GM12878 (cell line): ENCODE measurements at regions not wholly inside any gene's neighbourhood (a gene's known extent, or its start where the extent isn't known, plus 50 kb on each side); places are given as distances from the start of the nearest gene placed in this dataset.

ENCODE experiments used
- ATAC-seq: fragments of 200-7000 bp; cut with Tn5 transposase; 3 replicates; pipeline ENCODE4 v1.9.1; 2020; ENCODE audit warnings: mild to moderate bottlenecking, moderate library complexity
- BruUV-seq: library from RNA; stranded (reverse); fragments of 400-500 nt; replicated peaks from 2 replicates; lab custom pipeline; 2021; lab: Mats Ljungman, UMichigan
- CTCF ChIA-PET: fragments of 300-600 bp; sonication (Branson Sonifier 250); formaldehyde crosslinking; extraction: SDS; loops from one replicate; lab custom pipeline; 2021; ENCODE audit warnings: inconsistent platforms; lab: Yijun Ruan, JAX
- POLR2A ChIA-PET: fragments of 350-600 bp; formaldehyde crosslinking; extraction: SDS; loops from one replicate; lab custom pipeline; 2021; ENCODE audit warnings: inconsistent platforms; lab: Charles Lee
- RAD21 ChIA-PET: fragments of 300-600 bp; sonication (Branson Sonifier 250); formaldehyde crosslinking; loops from one replicate; lab custom pipeline; 2023; ENCODE audit warnings: antibody characterized with exemption; ENCODE audit not compliant: unreplicated experiment; lab: Charles Lee
- SMC1A ChIA-PET: fragments of 300-600 bp; sonication (Branson Sonifier 250); formaldehyde crosslinking; loops from one replicate; lab custom pipeline; 2023; ENCODE audit not compliant: unreplicated experiment, uncharacterized antibody; lab: Charles Lee
- DNase-seq: peaks from one replicate; pipeline ENCODE4 v3.0.0-alpha.2; 2011; ENCODE audit warnings: low read depth, low spot score
- FAIRE-seq: peaks from 3 replicates; lab custom pipeline; 2011; peaks lifted over from hg19 to GRCh38; lab: Jason Lieb, UNC
- H2AFZ ChIP-seq: 2 replicates; pipeline ENCODE4 v1.6.0; 2011; ENCODE audit warnings: low read depth, low read length, control low read depth; ENCODE audit not compliant: control insufficient read depth
- H3K27ac ChIP-seq: 2 replicates; pipeline ENCODE4 v1.5.1; 2011; ENCODE audit warnings: control low read depth; ENCODE audit not compliant: control insufficient read depth, insufficient read depth
- H3K27me3 ChIP-seq, 2 experiments: replicated peaks in 1 of 2; 2 replicates each; pipeline versions ENCODE4 v1.6.0 to v1.6.1; 2011; ENCODE audit warnings: low read length in 1 of 2; ENCODE audit not compliant: control insufficient read depth in 2 of 2, insufficient read depth in 2 of 2
- H3K36me3 ChIP-seq, 2 experiments: 2 replicates each; pipeline ENCODE4 v1.5.1; 2011; ENCODE audit warnings: low read length in 1 of 2; ENCODE audit not compliant: control insufficient read depth in 2 of 2, insufficient read depth in 2 of 2
- H3K4me1 ChIP-seq: 2 replicates; pipeline ENCODE4 v1.6.1; 2011; ENCODE audit warnings: mild to moderate bottlenecking, low read length, moderate library complexity, mixed read lengths; ENCODE audit not compliant: control insufficient read depth, insufficient read depth
- H3K4me2 ChIP-seq: 2 replicates; pipeline ENCODE4 v1.6.0; 2011; ENCODE audit warnings: control low read depth; ENCODE audit not compliant: control insufficient read depth, insufficient read depth
- H3K4me3 ChIP-seq: fragments of 200-600 bp; sonication (generic); 2 replicates; pipeline ENCODE4 v1.5.1; 2016
- H3K79me2 ChIP-seq: 2 replicates; pipeline ENCODE4 v1.6.0; 2011; ENCODE audit warnings: low read length; ENCODE audit not compliant: control insufficient read depth, insufficient read depth
- H3K9ac ChIP-seq: 2 replicates; pipeline ENCODE4 v1.8.0; 2011; ENCODE audit warnings: low read length, control low read depth, mixed read lengths; ENCODE audit not compliant: control insufficient read depth, insufficient read depth
- H3K9me3 ChIP-seq: replicated peaks from 3 replicates; pipeline ENCODE4 v1.5.1; 2011; ENCODE audit warnings: mild to moderate bottlenecking, low read length; ENCODE audit not compliant: control insufficient read depth, insufficient read depth
- H4K20me1 ChIP-seq: 2 replicates; pipeline ENCODE4 v1.6.0; 2011; ENCODE audit not compliant: control insufficient read depth, insufficient read depth
- MTA2 ChIP-seq: fragments of 450-650 bp; IDR thresholded peaks from 2 replicates; pipeline ENCODE4 v1.6.1; 2016; ENCODE audit warnings: low read depth, mild to moderate bottlenecking, moderate library complexity
- RCOR1 ChIP-seq: conservative IDR thresholded peaks from 2 replicates; pipeline ENCODE4 v1.6.1; 2012; ENCODE audit warnings: low read depth, low read length, improper control_type of control experiment
- SRF ChIP-seq, 2 experiments: IDR thresholded peaks; 2 replicates each; pipeline ENCODE4 v1.6.1; 2011; ENCODE audit warnings: low read depth in 2 of 2, low read length in 2 of 2, mild to moderate bottlenecking in 1 of 2, moderate library complexity in 1 of 2
- TAF1 ChIP-seq: IDR thresholded peaks from 2 replicates; pipeline ENCODE4 v1.6.1; 2011; ENCODE audit warnings: mild to moderate bottlenecking, low read depth, low read length, borderline replicate concordance
- ZNF24 ChIP-seq: fragments of 450-650 bp; IDR thresholded peaks from 2 replicates; pipeline ENCODE4 v1.6.1; 2017; ENCODE audit warnings: antibody characterized with exemption, mild to moderate bottlenecking
- WGBS: methylation state at CpG from one replicate; pipeline ENCODE4 v1.1.6; 2016; ENCODE audit warnings: low lambda C conversion rate; ENCODE audit not compliant: insufficient replicate concordance, insufficient coverage; ENCODE audit errors: missing lambda C conversion rate; 5-methylcytosine and 5-hydroxymethylcytosine counted together
- in situ Hi-C: fragments of 300-500 bp; cut with MboI; formaldehyde crosslinking; loops from 9 replicates; pipeline ENCODE4 v1.14.3; 2018; ENCODE audit warnings: mixed read lengths
- intact Hi-C: fragments of 100-400 bp; cut with micrococcal nuclease; formaldehyde crosslinking; loops from one replicate; pipeline ENCODE4 v1.14.2; 2022; ENCODE audit not compliant: unreplicated experiment
- TF ChIP-seq, protein P1 (sequence below): fragments of 450-650 bp; IDR thresholded peaks from 2 replicates; pipeline ENCODE4 v1.6.1; 2016; ENCODE audit warnings: mild to moderate bottlenecking
- TF ChIP-seq, protein P2 (sequence below): fragments of 450-650 bp; conservative IDR thresholded peaks from 2 replicates; pipeline ENCODE4 v1.6.1; 2017; ENCODE audit warnings: mild to moderate bottlenecking, moderate library complexity
- TF ChIP-seq, protein P3 (sequence below): fragments of 450-650 bp; formaldehyde crosslinking; IDR thresholded peaks from 2 replicates; pipeline ENCODE4 v1.4.0; 2022; ENCODE audit warnings: mild to moderate bottlenecking, moderate library complexity

DNA sequence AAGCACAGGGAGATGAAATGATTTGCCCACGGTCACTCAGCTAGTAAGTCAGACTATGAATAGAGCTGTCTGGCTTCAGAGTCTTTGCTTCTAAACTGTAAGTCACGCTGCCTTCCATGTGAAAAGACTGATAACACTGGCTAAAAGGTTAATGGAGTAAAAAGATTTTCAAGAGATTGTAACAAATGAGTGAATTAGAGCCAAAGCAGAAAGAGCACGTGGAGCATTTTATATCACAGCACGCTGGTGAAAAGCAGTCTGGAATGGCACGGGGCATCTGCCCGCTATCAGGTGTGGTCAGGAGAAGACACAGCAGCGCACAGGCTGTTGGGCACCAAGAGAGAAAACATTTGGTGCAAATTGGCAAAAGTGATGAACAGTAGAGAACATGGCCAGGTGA is 144.8 kb upstream of the GALNT2 start:
- ATAC-seq = no peak
- peaks cover 0 to 1% of the 10 kb centered on the region in 2 experiments; a peak in 1 of 4 replicates for H3K27me3 ChIP-seq

More for the DNA sequence above, 144.8 kb upstream of the GALNT2 start:
- no peak for DNase-seq
- ChIA-PET RAD21 (no interaction called here), SMC1A (interaction anchor here (0.6 kb wide), 1 partner anchor 1145 kb away, joined by 3 read pairs; no protein-coding TSS in a partner anchor), POLR2A (no interaction called here), CTCF (no interaction called here)
- FAIRE-seq = no peak
- Histone ChIP-seq H2AFZ (no peak overlapping the region), H4K20me1 (no peaks in the 10 kb centered on the region), H3K36me3 (no peaks in the 10 kb centered on the region), H3K27ac (no peak overlapping the region), H3K9me3 (no peaks in the 10 kb centered on the region), H3K4me3 (no peak overlapping the region), H3K79me2 (no peaks in the 10 kb centered on the region), H3K4me2 (no peak overlapping the region), H3K4me1 (no peaks in the 10 kb centered on the region), H3K9ac (no peak overlapping the region)
- no peak for TF ChIP-seq RCOR1
- TF ChIP-seq, protein P1, sequence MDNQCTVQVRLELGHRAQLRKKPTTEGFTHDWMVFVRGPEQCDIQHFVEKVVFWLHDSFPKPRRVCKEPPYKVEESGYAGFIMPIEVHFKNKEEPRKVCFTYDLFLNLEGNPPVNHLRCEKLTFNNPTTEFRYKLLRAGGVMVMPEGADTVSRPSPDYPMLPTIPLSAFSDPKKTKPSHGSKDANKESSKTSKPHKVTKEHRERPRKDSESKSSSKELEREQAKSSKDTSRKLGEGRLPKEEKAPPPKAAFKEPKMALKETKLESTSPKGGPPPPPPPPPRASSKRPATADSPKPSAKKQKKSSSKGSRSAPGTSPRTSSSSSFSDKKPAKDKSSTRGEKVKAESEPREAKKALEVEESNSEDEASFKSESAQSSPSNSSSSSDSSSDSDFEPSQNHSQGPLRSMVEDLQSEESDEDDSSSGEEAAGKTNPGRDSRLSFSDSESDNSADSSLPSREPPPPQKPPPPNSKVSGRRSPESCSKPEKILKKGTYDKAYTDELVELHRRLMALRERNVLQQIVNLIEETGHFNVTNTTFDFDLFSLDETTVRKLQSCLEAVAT = no peak
- TF ChIP-seq, protein P2, sequence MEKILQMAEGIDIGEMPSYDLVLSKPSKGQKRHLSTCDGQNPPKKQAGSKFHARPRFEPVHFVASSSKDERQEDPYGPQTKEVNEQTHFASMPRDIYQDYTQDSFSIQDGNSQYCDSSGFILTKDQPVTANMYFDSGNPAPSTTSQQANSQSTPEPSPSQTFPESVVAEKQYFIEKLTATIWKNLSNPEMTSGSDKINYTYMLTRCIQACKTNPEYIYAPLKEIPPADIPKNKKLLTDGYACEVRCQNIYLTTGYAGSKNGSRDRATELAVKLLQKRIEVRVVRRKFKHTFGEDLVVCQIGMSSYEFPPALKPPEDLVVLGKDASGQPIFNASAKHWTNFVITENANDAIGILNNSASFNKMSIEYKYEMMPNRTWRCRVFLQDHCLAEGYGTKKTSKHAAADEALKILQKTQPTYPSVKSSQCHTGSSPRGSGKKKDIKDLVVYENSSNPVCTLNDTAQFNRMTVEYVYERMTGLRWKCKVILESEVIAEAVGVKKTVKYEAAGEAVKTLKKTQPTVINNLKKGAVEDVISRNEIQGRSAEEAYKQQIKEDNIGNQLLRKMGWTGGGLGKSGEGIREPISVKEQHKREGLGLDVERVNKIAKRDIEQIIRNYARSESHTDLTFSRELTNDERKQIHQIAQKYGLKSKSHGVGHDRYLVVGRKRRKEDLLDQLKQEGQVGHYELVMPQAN = no peak
- TF ChIP-seq MTA2 = no peak
- TF ChIP-seq, protein P3, sequence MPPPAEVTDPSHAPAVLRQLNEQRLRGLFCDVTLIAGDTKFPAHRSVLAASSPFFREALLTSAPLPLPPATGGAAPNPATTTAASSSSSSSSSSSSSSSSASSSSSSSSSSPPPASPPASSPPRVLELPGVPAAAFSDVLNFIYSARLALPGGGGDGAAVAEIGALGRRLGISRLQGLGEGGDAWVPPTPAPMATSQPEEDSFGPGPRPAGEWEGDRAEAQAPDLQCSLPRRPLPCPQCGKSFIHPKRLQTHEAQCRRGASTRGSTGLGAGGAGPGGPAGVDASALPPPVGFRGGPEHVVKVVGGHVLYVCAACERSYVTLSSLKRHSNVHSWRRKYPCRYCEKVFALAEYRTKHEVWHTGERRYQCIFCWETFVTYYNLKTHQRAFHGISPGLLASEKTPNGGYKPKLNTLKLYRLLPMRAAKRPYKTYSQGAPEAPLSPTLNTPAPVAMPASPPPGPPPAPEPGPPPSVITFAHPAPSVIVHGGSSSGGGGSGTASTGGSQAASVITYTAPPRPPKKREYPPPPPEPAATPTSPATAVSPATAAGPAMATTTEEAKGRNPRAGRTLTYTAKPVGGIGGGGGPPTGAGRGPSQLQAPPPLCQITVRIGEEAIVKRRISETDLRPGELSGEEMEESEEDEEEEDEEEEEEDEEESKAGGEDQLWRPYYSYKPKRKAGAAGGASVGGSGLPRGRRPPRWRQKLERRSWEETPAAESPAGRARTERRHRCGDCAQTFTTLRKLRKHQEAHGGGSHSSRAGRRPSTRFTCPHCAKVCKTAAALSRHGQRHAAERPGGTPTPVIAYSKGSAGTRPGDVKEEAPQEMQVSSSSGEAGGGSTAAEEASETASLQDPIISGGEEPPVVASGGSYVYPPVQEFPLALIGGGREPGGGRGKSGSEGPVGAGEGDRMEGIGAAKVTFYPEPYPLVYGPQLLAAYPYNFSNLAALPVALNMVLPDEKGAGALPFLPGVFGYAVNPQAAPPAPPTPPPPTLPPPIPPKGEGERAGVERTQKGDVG (CRISPR knock-in tag) = no peak
- TF ChIP-seq TAF1 = no peak
- TF ChIP-seq ZNF24 = no peak
- TF ChIP-seq SRF (IDR thresholded peaks at IDR 0.05; ENCODE audit: low read depth in 2 of 2, low read length in 2 of 2) = no peak
- intact Hi-C loops (no loop called here), in situ Hi-C loops (no loop called here)
- no TSS peak for BruUV-seq
- WGBS = 46% methylated on average over 7 of the region's 7 CpGs
